Activated CD4-positive, alpha-beta T cell treated with anti-CD3 and anti-CD28 coated beads for 4 hours (primary cell): ENCODE measurements at regions not wholly inside any gene's neighbourhood (a gene's known extent, or its start where the extent isn't known, plus 50 kb on each side); places are given as distances from the start of the nearest gene placed in this dataset.
"Not testable (repeated sequence)": the region's sequence is repeated elsewhere in the genome, so short reads cannot be mapped to it uniquely, and the experiment has no call there.

Experiments used
- DNase-seq, 2 donors: peaks; one replicate each; pipeline ENCODE4 v3.0.0-alpha.2; 2020

GRCh38 chr16:31702796-31703195, 170.8 kb upstream of the ZNF267 start:
- no peak for DNase-seq

- DNase-seq: no peak
Measured at GRCh38 chr16:31703526-31704128, 170.0 kb upstream of the ZNF267 start.

GRCh38 chr16:31704138-31704537, 169.5 kb upstream of the ZNF267 start:
- no peak for DNase-seq

GRCh38 chr16:31705371-31705770, 168.2 kb upstream of the ZNF267 start:
- DNase-seq: no peak

- DNase-seq: no peak
Measured at GRCh38 chr16:31706318-31706717, 167.3 kb upstream of the ZNF267 start.

- DNase-seq: no peak
Measured at GRCh38 chr16:31706925-31707324, 166.7 kb upstream of the ZNF267 start.

- no peak for DNase-seq
Measured at GRCh38 chr16:31707743-31708335, 165.8 kb upstream of the ZNF267 start.

GRCh38 chr16:31708348-31708747, 165.3 kb upstream of the ZNF267 start:
- peak in 1 of 2 donors; percentile 49 for DNase-seq

- DNase-seq: no peak
Measured at GRCh38 chr16:31709181-31709580, 164.4 kb upstream of the ZNF267 start.

GRCh38 chr16:31710134-31710533, 163.5 kb upstream of the ZNF267 start:
- DNase-seq: no peak

- no peak for DNase-seq
Measured at GRCh38 chr16:31710880-31711279, 162.7 kb upstream of the ZNF267 start.

- no peak for DNase-seq
Measured at GRCh38 chr16:31711344-31711845, 162.2 kb upstream of the ZNF267 start.

- DNase-seq: no peak
Measured at GRCh38 chr16:31712064-31712540, 161.5 kb upstream of the ZNF267 start.

GRCh38 chr16:31713071-31713944, 160.3 kb upstream of the ZNF267 start:
- DNase-seq: peak; percentile 94 to 95

- no peak for DNase-seq
Measured at GRCh38 chr16:31713945-31714902, 159.4 kb upstream of the ZNF267 start.

GRCh38 chr16:31714903-31715504, 158.6 kb upstream of the ZNF267 start:
- DNase-seq: no peak

- DNase-seq: no peak
Measured at GRCh38 chr16:31715915-31716314, 157.7 kb upstream of the ZNF267 start.

GRCh38 chr16:31718998-31719397, 154.6 kb upstream of the ZNF267 start:
- no peak for DNase-seq

GRCh38 chr16:31727553-31727952, 146.1 kb upstream of the ZNF267 start:
- no peak for DNase-seq

- DNase-seq: no peak
Measured at GRCh38 chr16:31734265-31734664, 139.3 kb upstream of the ZNF267 start.

- not testable (repeated sequence) for DNase-seq
Measured at GRCh38 chr16:31745098-31745497, 128.5 kb upstream of the ZNF267 start.

- DNase-seq: no peak
Measured at GRCh38 chr16:31745900-31746299, 127.7 kb upstream of the ZNF267 start.
